Right atrium auricular region (tissue), 2 donors: ENCODE measurements at regions not wholly inside any gene's neighbourhood (a gene's known extent, or its start where the extent isn't known, plus 50 kb on each side); places are given as distances from the start of the nearest gene placed in this dataset.

ENCODE experiments used
- DNase-seq: peaks from one replicate; pipeline ENCODE4 v3.0.0-alpha.2; 2019; ENCODE audit warnings: low spot score
- H3K27ac ChIP-seq, 2 donors: fragments of 200-600 bp; sonication (generic); 1 replicate in 1 of 2; 2 replicates in 1 of 2; pipeline ENCODE4 v1.5.1; 2016 to 2019
- H3K27me3 ChIP-seq, 2 donors: fragments of 200-600 bp; sonication (generic); one replicate each; pipeline versions ENCODE4 v1.5.1 to v1.6.0; 2017 to 2019
- H3K36me3 ChIP-seq: fragments of 200-600 bp; sonication (generic); one replicate; pipeline ENCODE4 v1.5.1; 2016
- H3K4me1 ChIP-seq, 2 donors: fragments of 200-600 bp; sonication (generic); one replicate each; pipeline versions ENCODE4 v1.5.1 to v1.6.0; 2017 to 2019
- H3K4me3 ChIP-seq, 2 donors: fragments of 200-600 bp; sonication (generic); 1 replicate in 1 of 2; 2 replicates in 1 of 2; pipeline ENCODE4 v1.5.1; 2017 to 2019; ENCODE audit warnings: mild to moderate bottlenecking in 1 of 2, moderate library complexity in 1 of 2
- H3K9me3 ChIP-seq, 2 donors: fragments of 200-600 bp; sonication (generic); one replicate each; pipeline ENCODE4 v1.5.1; 2019
- TF ChIP-seq, protein P1 (sequence below), 2 donors: fragments of 200-600 bp; sonication (generic); IDR thresholded peaks; one replicate each; pipeline ENCODE4 v1.5.1; 2019; ENCODE audit warnings: antibody characterized with exemption in 2 of 2

DNA sequence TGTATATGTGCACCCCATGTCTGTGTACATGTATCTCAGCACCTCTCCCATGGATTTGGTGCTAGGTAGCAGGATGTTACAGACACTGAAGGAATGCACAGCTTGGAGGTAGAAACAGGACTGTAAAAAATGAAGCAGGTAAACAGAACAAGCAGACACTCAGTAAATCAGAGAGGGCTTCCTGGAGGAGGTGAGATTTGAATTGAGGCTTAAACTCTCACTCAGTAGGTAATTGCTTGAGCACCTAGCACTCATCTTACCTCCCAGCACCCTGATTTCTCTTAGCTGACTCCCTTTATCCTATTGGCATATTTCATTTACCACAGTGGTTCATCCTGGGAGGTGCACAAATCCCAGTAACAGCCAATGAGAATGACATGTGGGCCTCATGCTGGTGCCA lies 537.9 kb upstream of the RAB6C start:
- no peaks in the 10 kb centered on the region for H3K27me3 ChIP-seq
- no peak overlapping the region for H3K4me3 ChIP-seq
- H3K36me3 ChIP-seq, result no peaks in the 10 kb centered on the region
- DNase-seq, result no peak
- TF ChIP-seq, protein P1, sequence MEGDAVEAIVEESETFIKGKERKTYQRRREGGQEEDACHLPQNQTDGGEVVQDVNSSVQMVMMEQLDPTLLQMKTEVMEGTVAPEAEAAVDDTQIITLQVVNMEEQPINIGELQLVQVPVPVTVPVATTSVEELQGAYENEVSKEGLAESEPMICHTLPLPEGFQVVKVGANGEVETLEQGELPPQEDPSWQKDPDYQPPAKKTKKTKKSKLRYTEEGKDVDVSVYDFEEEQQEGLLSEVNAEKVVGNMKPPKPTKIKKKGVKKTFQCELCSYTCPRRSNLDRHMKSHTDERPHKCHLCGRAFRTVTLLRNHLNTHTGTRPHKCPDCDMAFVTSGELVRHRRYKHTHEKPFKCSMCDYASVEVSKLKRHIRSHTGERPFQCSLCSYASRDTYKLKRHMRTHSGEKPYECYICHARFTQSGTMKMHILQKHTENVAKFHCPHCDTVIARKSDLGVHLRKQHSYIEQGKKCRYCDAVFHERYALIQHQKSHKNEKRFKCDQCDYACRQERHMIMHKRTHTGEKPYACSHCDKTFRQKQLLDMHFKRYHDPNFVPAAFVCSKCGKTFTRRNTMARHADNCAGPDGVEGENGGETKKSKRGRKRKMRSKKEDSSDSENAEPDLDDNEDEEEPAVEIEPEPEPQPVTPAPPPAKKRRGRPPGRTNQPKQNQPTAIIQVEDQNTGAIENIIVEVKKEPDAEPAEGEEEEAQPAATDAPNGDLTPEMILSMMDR (IDR thresholded peaks at IDR 0.05), result no peak
- H3K27ac ChIP-seq, result no peak overlapping the region
- no peaks in the 10 kb centered on the region for H3K9me3 ChIP-seq
- no peaks in the 10 kb centered on the region for H3K4me1 ChIP-seq

DNA sequence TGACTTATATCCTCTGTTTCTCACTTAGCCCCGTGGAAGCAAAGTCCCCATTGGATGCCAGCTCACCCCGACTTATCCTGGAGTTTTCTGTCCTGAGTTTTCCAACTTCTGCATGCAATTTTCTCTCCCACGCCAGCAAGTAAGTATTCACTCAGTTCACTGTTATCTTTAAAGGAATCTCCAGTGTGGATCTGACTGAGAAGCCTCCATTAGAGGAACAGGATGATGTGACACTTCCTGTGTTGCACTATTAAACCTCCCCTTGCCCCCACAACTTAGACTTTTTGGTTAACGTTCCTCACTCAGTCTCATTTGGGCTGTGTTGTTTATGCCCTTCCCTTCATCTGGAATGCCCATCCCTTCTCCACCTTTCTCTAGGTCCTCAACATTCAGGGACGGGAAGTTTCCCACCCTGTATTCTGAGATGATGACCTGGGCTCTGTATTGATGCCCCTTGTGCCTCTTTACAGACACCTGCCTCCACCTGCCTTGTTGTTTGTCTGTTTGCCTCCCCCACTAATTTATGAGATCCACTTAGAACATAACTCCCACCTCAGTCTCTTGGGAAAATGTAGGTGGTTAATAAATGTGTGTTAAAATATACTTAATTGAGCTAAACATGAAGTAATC lies 536.1 kb upstream of the RAB6C start:
- DNase-seq, result no peak
- Histone ChIP-seq H3K4me3 (no peak overlapping the region), H3K27me3 (no peaks in the 10 kb centered on the region), H3K9me3 (no peaks in the 10 kb centered on the region), H3K36me3 (no peaks in the 10 kb centered on the region), H3K4me1 (no peaks in the 10 kb centered on the region), H3K27ac (no peak overlapping the region)
- TF ChIP-seq, protein P1 (IDR thresholded peaks at IDR 0.05), result no peak

DNA sequence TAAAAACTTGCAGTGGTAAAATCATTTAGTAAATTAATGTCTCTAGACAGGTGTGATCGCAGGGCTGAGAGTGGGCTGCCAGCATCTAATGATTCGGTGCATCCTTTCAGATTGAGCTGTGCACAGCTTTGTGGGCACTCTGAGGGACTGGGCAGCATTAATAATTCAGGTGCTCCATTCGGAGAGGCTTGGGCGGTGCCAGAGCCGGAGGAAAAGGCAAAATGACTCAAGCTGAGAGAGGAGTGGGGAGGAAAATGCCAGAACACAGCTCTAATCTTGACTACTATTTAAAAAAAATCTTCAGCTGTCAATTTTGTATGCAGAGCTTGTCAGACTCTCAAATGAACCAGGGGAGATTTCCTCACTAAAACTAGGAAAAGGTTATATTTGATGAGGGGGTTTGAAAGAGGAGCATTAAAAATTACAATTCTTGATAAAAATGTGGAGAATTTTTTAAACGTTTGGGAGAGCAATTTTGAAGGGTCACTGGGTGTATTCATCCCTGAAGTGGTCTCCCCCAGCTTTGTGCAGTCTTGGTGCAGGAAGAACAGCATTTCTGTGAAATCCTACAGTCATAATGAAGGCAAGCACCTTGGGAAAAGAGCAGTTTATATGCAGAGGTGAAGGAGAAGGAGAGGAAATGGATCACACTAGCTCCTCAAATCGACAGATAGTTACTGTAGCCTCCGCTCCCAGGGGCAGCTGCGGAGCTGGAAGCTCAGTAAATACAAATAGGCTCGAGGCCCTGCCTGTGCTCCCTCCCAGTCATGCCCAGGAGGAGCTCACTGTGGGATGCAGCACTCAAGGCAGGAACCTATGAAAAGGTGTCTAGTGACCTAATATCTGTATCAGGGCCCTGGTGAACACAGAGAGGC lies 535.4 kb upstream of the RAB6C start:
- no peak overlapping the region for H3K4me3 ChIP-seq
- DNase-seq, result no peak
- no peaks in the 10 kb centered on the region for H3K36me3 ChIP-seq
- H3K4me1 ChIP-seq, result no peaks in the 10 kb centered on the region
- no peaks in the 10 kb centered on the region for H3K9me3 ChIP-seq
- H3K27me3 ChIP-seq, result no peaks in the 10 kb centered on the region
- TF ChIP-seq, protein P1 (IDR thresholded peaks at IDR 0.05), result no peak
- H3K27ac ChIP-seq, result no peak overlapping the region

DNA sequence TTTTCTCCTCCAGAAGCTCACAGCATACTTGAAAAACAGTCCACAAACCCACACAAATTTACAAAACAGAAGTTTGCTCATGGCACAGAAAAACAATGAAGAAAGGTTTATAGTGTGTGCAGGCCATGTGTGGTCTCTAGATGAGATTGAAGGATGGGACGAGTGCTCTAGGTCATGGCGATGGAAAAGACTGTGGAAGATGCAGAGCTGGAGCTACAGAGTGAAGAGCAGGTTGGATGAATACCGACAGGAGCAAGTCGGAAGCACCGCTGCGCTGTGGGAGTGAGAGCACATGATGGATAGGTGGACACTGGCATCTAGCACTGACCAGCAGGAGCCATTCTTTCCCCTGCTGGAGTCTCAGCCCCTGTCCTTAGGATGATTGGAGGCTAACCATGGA lies 534.7 kb upstream of the RAB6C start:
- no peak overlapping the region for H3K4me3 ChIP-seq
- no peak for DNase-seq
- no peak overlapping the region for H3K27ac ChIP-seq
- TF ChIP-seq, protein P1 (IDR thresholded peaks at IDR 0.05), result no peak
- H3K4me1 ChIP-seq, result no peaks in the 10 kb centered on the region
- no peaks in the 10 kb centered on the region for H3K36me3 ChIP-seq
- H3K27me3 ChIP-seq, result no peaks in the 10 kb centered on the region
- no peaks in the 10 kb centered on the region for H3K9me3 ChIP-seq

DNA sequence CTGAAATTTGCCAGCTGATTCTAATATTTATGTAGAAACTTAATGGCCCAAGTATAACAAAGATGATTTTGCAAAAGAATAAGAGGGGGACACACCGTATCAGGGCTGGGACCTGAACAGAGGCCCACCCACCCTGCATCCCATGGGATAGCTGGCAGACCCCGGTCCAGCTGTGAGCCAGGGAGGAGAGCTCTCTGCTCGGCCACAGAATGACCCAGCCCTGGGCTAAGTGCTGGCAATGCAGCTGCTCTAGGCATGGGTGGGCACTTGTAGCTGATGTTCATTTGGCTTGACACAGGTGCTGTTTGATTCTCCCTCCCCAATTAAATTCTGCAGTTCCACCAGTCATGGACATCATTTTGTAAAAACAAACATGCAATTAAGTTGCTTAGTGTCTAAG lies 522.8 kb upstream of the RAB6C start:
- TF ChIP-seq, protein P1 (IDR thresholded peaks at IDR 0.05), result no peak
- no peak for DNase-seq
- H3K4me1 ChIP-seq, result no peaks in the 10 kb centered on the region

More for the DNA sequence above, 522.8 kb upstream of the RAB6C start:
- Histone ChIP-seq H3K9me3 (no peaks in the 10 kb centered on the region), H3K27me3 (no peaks in the 10 kb centered on the region), H3K4me3 (no peak overlapping the region), H3K36me3 (no peaks in the 10 kb centered on the region), H3K27ac (no peak overlapping the region)
